ENCODE measurements at regions not wholly inside any gene's neighbourhood (a gene's known extent, or its start where the extent isn't known, plus 50 kb on each side); places are given as distances from the start of the nearest gene placed in this dataset.
A peak's percentile ranks its signal among the peaks of the same experiment; 100 is the strongest.

- no peak for TF ChIP-seq EZH2 (IDR thresholded peaks at IDR 0.05; ENCODE audit: borderline replicate concordance, low read depth, low read length, poor library complexity, severe bottlenecking)
- TF ChIP-seq, protein P1, sequence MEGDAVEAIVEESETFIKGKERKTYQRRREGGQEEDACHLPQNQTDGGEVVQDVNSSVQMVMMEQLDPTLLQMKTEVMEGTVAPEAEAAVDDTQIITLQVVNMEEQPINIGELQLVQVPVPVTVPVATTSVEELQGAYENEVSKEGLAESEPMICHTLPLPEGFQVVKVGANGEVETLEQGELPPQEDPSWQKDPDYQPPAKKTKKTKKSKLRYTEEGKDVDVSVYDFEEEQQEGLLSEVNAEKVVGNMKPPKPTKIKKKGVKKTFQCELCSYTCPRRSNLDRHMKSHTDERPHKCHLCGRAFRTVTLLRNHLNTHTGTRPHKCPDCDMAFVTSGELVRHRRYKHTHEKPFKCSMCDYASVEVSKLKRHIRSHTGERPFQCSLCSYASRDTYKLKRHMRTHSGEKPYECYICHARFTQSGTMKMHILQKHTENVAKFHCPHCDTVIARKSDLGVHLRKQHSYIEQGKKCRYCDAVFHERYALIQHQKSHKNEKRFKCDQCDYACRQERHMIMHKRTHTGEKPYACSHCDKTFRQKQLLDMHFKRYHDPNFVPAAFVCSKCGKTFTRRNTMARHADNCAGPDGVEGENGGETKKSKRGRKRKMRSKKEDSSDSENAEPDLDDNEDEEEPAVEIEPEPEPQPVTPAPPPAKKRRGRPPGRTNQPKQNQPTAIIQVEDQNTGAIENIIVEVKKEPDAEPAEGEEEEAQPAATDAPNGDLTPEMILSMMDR (conservative IDR thresholded peaks at IDR 0.05; ENCODE audit: low read depth, low read length) = no peak
- no peak overlapping the region for H3K27ac ChIP-seq (ENCODE audit: low read depth, low read length, poor library complexity, severe bottlenecking)
- CTCF ChIA-PET = no interaction called here
- H3K4me3 ChIP-seq (ENCODE audit: low read depth, low read length, poor library complexity, severe bottlenecking) = no peak overlapping the region
- no TSS peak for BruUV-seq (replicated peaks)
- no peak for DNase-seq (ENCODE audit: low spot score)
- H3K27me3 ChIP-seq (replicated peaks; ENCODE audit: insufficient read depth, low read depth, low read length, poor library complexity) = no peaks in the 10 kb centered on the region
- no peaks in the 10 kb centered on the region for H3K36me3 ChIP-seq (ENCODE audit: insufficient read depth, low read length, poor library complexity, severe bottlenecking)
- POLR2A ChIA-PET (ENCODE audit: low non-redundant PET) = no interaction called here
- peaks cover 27% of the 10 kb centered on the region for H3K4me1 ChIP-seq (ENCODE audit: insufficient read depth, low read length, poor library complexity, severe bottlenecking)
- H3K9me3 ChIP-seq (ENCODE audit: low read depth, low read length, poor library complexity, severe bottlenecking) = no peaks in the 10 kb centered on the region
- intact Hi-C loops (cut with micrococcal nuclease; ENCODE audit: unreplicated experiment) = no loop called here
Observed at GRCh38 chr5:68403301-68403700, 187.7 kb downstream of the PIK3R1 start.

DNA sequence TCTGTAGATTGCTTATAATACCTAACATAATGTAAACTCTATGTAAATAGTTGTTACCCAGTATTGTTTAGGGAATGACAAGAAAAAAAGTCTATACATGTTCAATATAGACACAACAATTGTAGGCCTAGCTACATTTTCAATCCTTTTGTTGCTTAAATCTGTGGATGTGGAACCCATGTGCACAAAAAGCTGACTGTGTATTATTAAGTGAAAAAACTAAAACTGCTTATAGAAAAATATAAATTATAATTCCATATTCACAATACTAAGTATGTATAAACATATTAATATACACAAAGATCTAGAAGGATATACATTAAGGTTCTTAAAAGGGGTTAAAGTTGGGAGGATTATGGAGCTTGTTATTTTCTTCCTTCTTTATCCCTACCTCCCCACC, 188.7 kb downstream of the PIK3R1 start:
- no peaks in the 10 kb centered on the region for H3K36me3 ChIP-seq (ENCODE audit: insufficient read depth, low read length, poor library complexity, severe bottlenecking)
- H3K4me3 ChIP-seq (ENCODE audit: low read depth, low read length, poor library complexity, severe bottlenecking) = no peak overlapping the region
- H3K9me3 ChIP-seq (ENCODE audit: low read depth, low read length, poor library complexity, severe bottlenecking) = no peaks in the 10 kb centered on the region
- H3K27ac ChIP-seq (ENCODE audit: low read depth, low read length, poor library complexity, severe bottlenecking) = no peak overlapping the region
- H3K4me1 ChIP-seq (ENCODE audit: insufficient read depth, low read length, poor library complexity, severe bottlenecking) = peaks cover 34% of the 10 kb centered on the region
- intact Hi-C loops (cut with micrococcal nuclease; ENCODE audit: unreplicated experiment) = no loop called here
- no peaks in the 10 kb centered on the region for H3K27me3 ChIP-seq (replicated peaks; ENCODE audit: insufficient read depth, low read depth, low read length, poor library complexity)
- no TSS peak for BruUV-seq (replicated peaks)
- no peak for DNase-seq (ENCODE audit: low spot score)
- ChIA-PET CTCF (no interaction called here), POLR2A (ENCODE audit: low non-redundant PET) (interaction anchor here (0.6 to 0.7 kb wide), 3 partner anchors 17 to 149 kb away, joined by 3 to 8 read pairs (median 5); no protein-coding TSS in a partner anchor)
- no peak for TF ChIP-seq EZH2 (IDR thresholded peaks at IDR 0.05; ENCODE audit: borderline replicate concordance, low read depth, low read length, poor library complexity, severe bottlenecking)
- TF ChIP-seq, protein P1 (conservative IDR thresholded peaks at IDR 0.05; ENCODE audit: low read depth, low read length) = no peak

- no peak overlapping the region for H3K4me3 ChIP-seq (ENCODE audit: low read depth, low read length, poor library complexity, severe bottlenecking)
Observed at GRCh38 chr5:68405026-68405684, 189.6 kb downstream of the PIK3R1 start.

More at GRCh38 chr5:68405026-68405684, 189.6 kb downstream of the PIK3R1 start:
- Histone ChIP-seq H3K9me3 (ENCODE audit: low read depth, low read length, poor library complexity, severe bottlenecking) (no peaks in the 10 kb centered on the region), H3K4me1 (ENCODE audit: insufficient read depth, low read length, poor library complexity, severe bottlenecking) (peaks cover 43% of the 10 kb centered on the region), H3K36me3 (ENCODE audit: insufficient read depth, low read length, poor library complexity, severe bottlenecking) (no peaks in the 10 kb centered on the region), H3K27ac (ENCODE audit: low read depth, low read length, poor library complexity, severe bottlenecking) (no peak overlapping the region), H3K27me3 (replicated peaks; ENCODE audit: insufficient read depth, low read depth, low read length, poor library complexity) (no peaks in the 10 kb centered on the region)
- ChIA-PET POLR2A (ENCODE audit: low non-redundant PET) (interaction anchor here (0.6 to 0.7 kb wide), 2 partner anchors 130 to 150 kb away, joined by 3 to 8 read pairs; no protein-coding TSS in a partner anchor), CTCF (no interaction called here)
- BruUV-seq (replicated peaks) = no TSS peak
- peak; percentile 31 for DNase-seq (ENCODE audit: low spot score)
- TF ChIP-seq, protein P1 (conservative IDR thresholded peaks at IDR 0.05; ENCODE audit: low read depth, low read length) = no peak
- TF ChIP-seq EZH2 (IDR thresholded peaks at IDR 0.05; ENCODE audit: borderline replicate concordance, low read depth, low read length, poor library complexity, severe bottlenecking) = no peak
- intact Hi-C loops (cut with micrococcal nuclease; ENCODE audit: unreplicated experiment) = loop anchor here (5.0 kb wide), 1 partner anchor 1158 kb away; no protein-coding TSS in a partner anchor

Measured in A673 (cell line).